Liver (tissue), 8 donors: ENCODE measurements at regions not wholly inside any gene's neighbourhood (a gene's known extent, or its start where the extent isn't known, plus 50 kb on each side); places are given as distances from the start of the nearest gene placed in this dataset.

Experiments used
- DNase-seq: peaks from one replicate; pipeline ENCODE4 v3.0.0-alpha.2; 2017; ENCODE audit warnings: low spot score
- H3K27ac ChIP-seq, 2 donors: one replicate each; pipeline ENCODE4 v1.7.0; 2013; ENCODE audit warnings: inconsistent platforms in 2 of 2, low read length in 2 of 2, control low read depth in 1 of 2, low read depth in 1 of 2, mild to moderate bottlenecking in 1 of 2
- H3K27me3 ChIP-seq, 4 donors: one replicate each; pipeline versions ENCODE4 v1.6.1 to v1.7.0; 2013; ENCODE audit warnings: low read length in 3 of 4, inconsistent platforms in 1 of 4, mild to moderate bottlenecking in 1 of 4, moderate library complexity in 1 of 4; ENCODE audit not compliant: control insufficient read depth in 4 of 4, insufficient read depth in 4 of 4
- H3K36me3 ChIP-seq, 4 donors: one replicate each; pipeline versions ENCODE4 v1.6.1 to v1.7.0; 2013; ENCODE audit warnings: low read length in 3 of 4, mild to moderate bottlenecking in 3 of 4, low read depth in 1 of 4, moderate library complexity in 1 of 4; ENCODE audit not compliant: control insufficient read depth in 4 of 4, insufficient read depth in 3 of 4
- H3K4me1 ChIP-seq, 4 donors: one replicate each; pipeline versions ENCODE4 v1.6.1 to v1.7.0; 2013; ENCODE audit warnings: low read length in 3 of 4, mild to moderate bottlenecking in 3 of 4, moderate library complexity in 1 of 4; ENCODE audit not compliant: control insufficient read depth in 4 of 4, insufficient read depth in 4 of 4
- H3K4me3 ChIP-seq, 3 donors: one replicate each; pipeline versions ENCODE4 v1.6.1 to v1.7.0; 2013; ENCODE audit warnings: low read length in 3 of 3, control low read depth in 1 of 3, low read depth in 1 of 3, mild to moderate bottlenecking in 1 of 3
- H3K9ac ChIP-seq, 2 donors: one replicate each; pipeline ENCODE4 v1.7.0; 2013; ENCODE audit warnings: low read length in 2 of 2, mild to moderate bottlenecking in 2 of 2, moderate library complexity in 2 of 2, control low read depth in 1 of 2, low read depth in 1 of 2
- H3K9me3 ChIP-seq, 4 donors: one replicate each; pipeline versions ENCODE4 v1.6.1 to v1.7.0; 2013; ENCODE audit warnings: low read length in 3 of 4; ENCODE audit not compliant: control insufficient read depth in 4 of 4
- ATF3 ChIP-seq: IDR thresholded peaks from 2 replicates; pipeline ENCODE4 v1.6.1; 2016; ENCODE audit warnings: antibody characterized with exemption
- CTCF ChIP-seq: fragments of 150-350 bp; IDR thresholded peaks from 2 replicates; pipeline ENCODE4 v1.5.1; 2017; ENCODE audit warnings: improper control_type of control experiment, low read depth, low read length; ENCODE audit not compliant: missing input control
- EGR1 ChIP-seq, 2 donors: IDR thresholded peaks; 2 replicates each; pipeline ENCODE4 v1.6.1; 2016 to 2018; ENCODE audit warnings: antibody characterized with exemption in 2 of 2, low read depth in 2 of 2
- FOXA2 ChIP-seq: IDR thresholded peaks from 2 replicates; pipeline ENCODE4 v1.6.1; 2016; ENCODE audit warnings: antibody characterized with exemption
- GABPA ChIP-seq, 2 donors: IDR thresholded peaks in 1 of 2; conservative IDR thresholded peaks in 1 of 2; 2 replicates each; pipeline ENCODE4 v1.6.1; 2016; ENCODE audit warnings: antibody characterized with exemption in 2 of 2, mild to moderate bottlenecking in 1 of 2, moderate library complexity in 1 of 2
- HNF4A ChIP-seq, 2 donors: conservative IDR thresholded peaks; 2 replicates each; pipeline ENCODE4 v1.6.1; 2016; ENCODE audit warnings: antibody characterized with exemption in 2 of 2, mild to moderate bottlenecking in 2 of 2
- HNF4G ChIP-seq: IDR thresholded peaks from 2 replicates; pipeline ENCODE4 v1.6.1; 2016; ENCODE audit warnings: antibody characterized with exemption
- JUND ChIP-seq, 2 donors: IDR thresholded peaks; 2 replicates each; pipeline ENCODE4 v1.6.1; 2016; ENCODE audit warnings: antibody characterized with exemption in 2 of 2
- MAX ChIP-seq: IDR thresholded peaks from 2 replicates; pipeline ENCODE4 v1.6.1; 2016; ENCODE audit warnings: antibody characterized with exemption
- NR2F2 ChIP-seq: IDR thresholded peaks from 2 replicates; pipeline ENCODE4 v1.6.1; 2016; ENCODE audit warnings: antibody characterized with exemption
- RAD21 ChIP-seq, 2 donors: IDR thresholded peaks; 2 replicates each; pipeline ENCODE4 v1.6.1; 2016; ENCODE audit warnings: antibody characterized with exemption in 2 of 2, mild to moderate bottlenecking in 2 of 2
- REST ChIP-seq: IDR thresholded peaks from 2 replicates; pipeline ENCODE4 v1.6.1; 2016; ENCODE audit warnings: antibody characterized with exemption, mild to moderate bottlenecking
- RXRA ChIP-seq, 2 donors: IDR thresholded peaks; 2 replicates each; pipeline ENCODE4 v1.6.1; 2017 to 2018; ENCODE audit warnings: antibody characterized with exemption in 2 of 2, mild to moderate bottlenecking in 1 of 2
- SP1 ChIP-seq: IDR thresholded peaks from 2 replicates; pipeline ENCODE4 v1.6.1; 2018; ENCODE audit warnings: antibody characterized with exemption, mild to moderate bottlenecking
- TAF1 ChIP-seq: conservative IDR thresholded peaks from 2 replicates; pipeline ENCODE4 v1.6.1; 2016; ENCODE audit warnings: antibody characterized with exemption, mild to moderate bottlenecking
- YY1 ChIP-seq: IDR thresholded peaks from 2 replicates; pipeline ENCODE4 v1.6.1; 2016; ENCODE audit warnings: antibody characterized with exemption, mild to moderate bottlenecking
- ZBTB33 ChIP-seq: IDR thresholded peaks from 2 replicates; pipeline ENCODE4 v1.6.1; 2016; ENCODE audit warnings: antibody characterized with exemption
- WGBS: extraction: QIAGEN DNeasy Blood & Tissue Kit; methylation state at CpG from one replicate; pipeline ENCODE4 v1.1.7; 2013; 5-methylcytosine and 5-hydroxymethylcytosine counted together
- donor health status: healthy.
- donor health status: healthy.
- donor health status: healthy.
- donor health status: healthy.
- donor health status: healthy.

- Histone ChIP-seq H3K36me3 (no peaks in the 10 kb centered on the region), H3K4me1 (no peaks in the 10 kb centered on the region), H3K9ac (no peak overlapping the region), H3K27ac (no peak overlapping the region), H3K27me3 (no peaks in the 10 kb centered on the region), H3K4me3 (no peak overlapping the region), H3K9me3 (no peaks in the 10 kb centered on the region)
- no peak for DNase-seq
- TF ChIP-seq RAD21 (IDR thresholded peaks at IDR 0.05) (no peak), JUND (IDR thresholded peaks at IDR 0.05) (no peak), SP1 (no peak), EGR1 (IDR thresholded peaks at IDR 0.05; ENCODE audit: low read depth in 2 of 2) (no peak), ZBTB33 (no peak), CTCF (no peak), HNF4G (no peak), MAX (no peak), ATF3 (no peak), TAF1 (no peak), HNF4A (conservative IDR thresholded peaks at IDR 0.05) (no peak), YY1 (no peak), NR2F2 (no peak), REST (no peak), GABPA (IDR thresholded peaks at IDR 0.05 in 1 of 2, conservative IDR thresholded peaks at IDR 0.05 in 1 of 2) (no peak)
- 80% methylated on average over 5 of the region's 5 CpGs for WGBS
These were observed 481.1 kb upstream of the MAN1A1 start for GRCh38 chr6:119830494-119831295.

- DNase-seq, result no peak
- H3K4me1 ChIP-seq, result no peaks in the 10 kb centered on the region
- H3K36me3 ChIP-seq, result no peaks in the 10 kb centered on the region
- no peaks in the 10 kb centered on the region for H3K9me3 ChIP-seq
- no peak overlapping the region for H3K27ac ChIP-seq
- no peak overlapping the region for H3K9ac ChIP-seq
- no peak overlapping the region for H3K4me3 ChIP-seq
- no peaks in the 10 kb centered on the region for H3K27me3 ChIP-seq
- WGBS, result 65% methylated on average over 1 of the region's 1 CpG
- no peak for TF ChIP-seq HNF4A (conservative IDR thresholded peaks at IDR 0.05)
- no peak for TF ChIP-seq SP1
- no peak for TF ChIP-seq RXRA (IDR thresholded peaks at IDR 0.05)
- no peak for TF ChIP-seq ZBTB33
- no peak for TF ChIP-seq FOXA2
- TF ChIP-seq HNF4G, result no peak
- no peak for TF ChIP-seq TAF1
- no peak for TF ChIP-seq YY1
- TF ChIP-seq GABPA (IDR thresholded peaks at IDR 0.05 in 1 of 2, conservative IDR thresholded peaks at IDR 0.05 in 1 of 2), result no peak
- no peak for TF ChIP-seq REST
- no peak for TF ChIP-seq MAX
These were observed 480.5 kb upstream of the MAN1A1 start for GRCh38 chr6:119830069-119830468.
